ENCODE measurements at regions not wholly inside any gene's neighbourhood (a gene's known extent, or its start where the extent isn't known, plus 50 kb on each side); places are given as distances from the start of the nearest gene placed in this dataset.

DNA sequence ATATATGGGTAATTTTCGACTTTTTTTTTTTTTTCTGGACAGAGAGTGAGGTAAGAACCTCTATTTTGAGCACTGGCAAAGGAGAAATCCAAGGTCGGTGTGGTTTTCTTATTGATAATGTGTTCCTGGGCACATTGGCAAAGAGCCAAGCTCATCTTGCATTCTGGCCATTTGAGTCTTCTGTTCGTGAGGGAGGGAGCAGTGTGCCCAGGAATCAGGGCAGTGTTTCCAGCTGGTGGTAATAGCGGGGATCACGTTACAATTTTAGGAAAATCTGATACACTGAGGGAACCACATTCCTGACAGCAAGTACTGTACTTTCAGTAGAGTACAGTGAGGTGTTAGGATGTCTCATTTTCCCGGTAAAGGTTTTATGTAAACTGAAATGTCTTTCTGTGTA is 442.3 kb upstream of the MAP3K7 start:
- 52 to 57% methylated on average over 6 of the region's 6 CpGs for WGBS, 2 donors
- TF ChIP-seq, protein P1, sequence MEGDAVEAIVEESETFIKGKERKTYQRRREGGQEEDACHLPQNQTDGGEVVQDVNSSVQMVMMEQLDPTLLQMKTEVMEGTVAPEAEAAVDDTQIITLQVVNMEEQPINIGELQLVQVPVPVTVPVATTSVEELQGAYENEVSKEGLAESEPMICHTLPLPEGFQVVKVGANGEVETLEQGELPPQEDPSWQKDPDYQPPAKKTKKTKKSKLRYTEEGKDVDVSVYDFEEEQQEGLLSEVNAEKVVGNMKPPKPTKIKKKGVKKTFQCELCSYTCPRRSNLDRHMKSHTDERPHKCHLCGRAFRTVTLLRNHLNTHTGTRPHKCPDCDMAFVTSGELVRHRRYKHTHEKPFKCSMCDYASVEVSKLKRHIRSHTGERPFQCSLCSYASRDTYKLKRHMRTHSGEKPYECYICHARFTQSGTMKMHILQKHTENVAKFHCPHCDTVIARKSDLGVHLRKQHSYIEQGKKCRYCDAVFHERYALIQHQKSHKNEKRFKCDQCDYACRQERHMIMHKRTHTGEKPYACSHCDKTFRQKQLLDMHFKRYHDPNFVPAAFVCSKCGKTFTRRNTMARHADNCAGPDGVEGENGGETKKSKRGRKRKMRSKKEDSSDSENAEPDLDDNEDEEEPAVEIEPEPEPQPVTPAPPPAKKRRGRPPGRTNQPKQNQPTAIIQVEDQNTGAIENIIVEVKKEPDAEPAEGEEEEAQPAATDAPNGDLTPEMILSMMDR (IDR thresholded peaks at IDR 0.05), result no peak
- no peak for TF ChIP-seq POLR2A (IDR thresholded peaks at IDR 0.05)
- H3K4me1 ChIP-seq, result no peaks in the 10 kb centered on the region
- intact Hi-C loops (cut with DNase I), result no loop called here
- H3K4me3 ChIP-seq (replicated peaks in 1 of 3), result no peak overlapping the region
- no peaks in the 10 kb centered on the region for H3K9me3 ChIP-seq
- H3K27ac ChIP-seq, result no peak overlapping the region
- no peak for DNase-seq
- no peaks in the 10 kb centered on the region for H3K27me3 ChIP-seq
- H3K36me3 ChIP-seq, result no peaks in the 10 kb centered on the region

DNA sequence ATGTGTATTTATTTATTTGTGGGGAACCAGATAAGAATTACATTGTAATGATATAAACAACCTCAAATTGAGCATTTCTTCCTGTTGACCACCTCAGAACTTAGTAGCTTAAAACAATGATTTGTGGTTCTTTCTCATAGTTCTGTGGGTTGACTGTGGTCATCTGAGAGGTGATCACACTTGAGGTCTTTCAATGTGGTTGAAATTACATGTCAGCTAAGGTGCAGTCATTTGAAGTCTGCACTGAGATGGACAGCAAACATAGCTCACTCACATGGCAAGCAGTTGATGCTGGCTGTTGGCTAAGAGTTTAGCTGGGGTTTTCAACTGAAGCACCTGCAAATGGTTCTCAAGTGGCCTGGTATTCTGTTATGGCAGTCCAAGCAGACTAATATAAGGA is 436.7 kb upstream of the MAP3K7 start:
- Histone ChIP-seq H3K36me3 (no peaks in the 10 kb centered on the region), H3K9me3 (no peaks in the 10 kb centered on the region), H3K4me1 (no peaks in the 10 kb centered on the region), H3K4me3 (replicated peaks in 1 of 3) (no peak overlapping the region), H3K27me3 (no peaks in the 10 kb centered on the region), H3K27ac (no peak overlapping the region)
- no peak for DNase-seq
- intact Hi-C loops (cut with DNase I), result no loop called here
- TF ChIP-seq POLR2A (IDR thresholded peaks at IDR 0.05), result no peak
- TF ChIP-seq, protein P1 (IDR thresholded peaks at IDR 0.05), result no peak

DNA sequence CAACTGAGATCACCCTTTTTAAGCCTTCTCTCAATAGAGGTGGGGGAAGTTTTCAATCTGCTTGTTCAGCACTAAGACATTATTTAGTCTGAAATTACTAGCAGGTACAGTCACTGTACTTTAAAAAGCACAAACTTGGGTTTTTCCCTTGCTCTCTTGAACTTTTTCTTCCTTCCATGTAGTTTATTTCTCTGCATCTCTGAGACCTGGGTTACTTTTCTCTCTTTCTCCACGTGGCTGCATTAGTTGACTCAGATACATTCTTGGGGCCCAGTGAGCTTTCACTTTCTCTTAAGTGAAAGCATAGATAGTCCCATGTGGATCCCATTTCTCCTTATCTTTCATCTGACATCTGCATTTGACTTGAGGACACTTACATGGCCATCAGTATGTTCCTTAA is 433.9 kb upstream of the MAP3K7 start:
- TF ChIP-seq, protein P1 (IDR thresholded peaks at IDR 0.05), result no peak
- TF ChIP-seq POLR2A (IDR thresholded peaks at IDR 0.05), result no peak
- 6 to 20% methylated on average over 1 of the region's 1 CpG for WGBS, 2 donors

DNA sequence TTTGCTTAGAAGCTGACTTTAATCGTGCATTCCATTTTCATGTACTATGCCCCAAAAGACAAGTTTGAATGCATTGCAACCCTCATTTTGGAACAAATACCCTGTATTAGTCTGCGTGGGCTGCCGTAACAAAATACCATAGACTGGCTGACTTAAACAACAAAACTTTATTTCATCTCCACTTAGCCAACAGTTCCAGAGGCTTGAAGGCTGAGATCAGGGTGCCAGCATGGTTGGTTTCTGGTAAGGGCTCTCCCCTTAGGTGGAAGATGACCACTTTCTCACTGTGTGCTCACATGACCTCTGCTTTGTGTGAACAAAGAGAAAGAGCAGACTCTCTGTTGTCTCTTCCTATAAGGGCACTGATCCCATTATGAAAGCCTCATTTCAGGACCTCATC is 431.7 kb upstream of the MAP3K7 start:
- Histone ChIP-seq H3K9me3 (no peaks in the 10 kb centered on the region), H3K27ac (no peak overlapping the region), H3K4me3 (replicated peaks in 1 of 3) (no peak overlapping the region), H3K4me1 (no peaks in the 10 kb centered on the region), H3K27me3 (no peaks in the 10 kb centered on the region), H3K36me3 (no peaks in the 10 kb centered on the region)
- intact Hi-C loops (cut with DNase I), result no loop called here
- DNase-seq, result no peak
- TF ChIP-seq POLR2A (IDR thresholded peaks at IDR 0.05), result no peak
- TF ChIP-seq, protein P1 (IDR thresholded peaks at IDR 0.05), result no peak
- 97% methylated on average over 3 of the region's 3 CpGs for WGBS, 2 donors

More for the DNA sequence above, 433.9 kb upstream of the MAP3K7 start:
- Histone ChIP-seq H3K27ac (no peak overlapping the region), H3K4me3 (replicated peaks in 1 of 3) (no peak overlapping the region), H3K4me1 (no peaks in the 10 kb centered on the region), H3K9me3 (no peaks in the 10 kb centered on the region), H3K36me3 (no peaks in the 10 kb centered on the region), H3K27me3 (no peaks in the 10 kb centered on the region)
- no peak for DNase-seq
- intact Hi-C loops (cut with DNase I), result no loop called here

DNA sequence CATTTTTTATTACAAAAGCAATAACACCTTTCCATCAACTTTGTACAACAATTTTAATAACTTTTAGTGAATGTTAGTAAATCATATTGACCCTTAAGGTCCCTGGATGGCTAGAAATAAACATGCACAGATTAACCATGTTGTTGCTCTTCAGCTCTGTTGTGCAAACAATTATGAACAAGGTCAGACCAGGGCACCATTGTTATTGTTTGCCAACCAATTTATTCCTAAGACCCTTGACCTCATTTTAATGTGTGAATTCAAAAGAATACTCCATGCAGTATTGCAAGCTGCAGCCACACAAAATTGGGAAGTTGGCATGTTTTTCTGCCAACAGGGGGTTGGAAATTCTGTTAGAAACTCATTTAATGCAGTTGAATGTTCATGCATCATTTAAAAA is 426.6 kb upstream of the MAP3K7 start:
- Histone ChIP-seq H3K9me3 (no peaks in the 10 kb centered on the region), H3K27ac (no peak overlapping the region), H3K27me3 (no peaks in the 10 kb centered on the region), H3K36me3 (no peaks in the 10 kb centered on the region), H3K4me3 (replicated peaks in 1 of 3) (no peak overlapping the region), H3K4me1 (no peaks in the 10 kb centered on the region)
- TF ChIP-seq, protein P1 (IDR thresholded peaks at IDR 0.05), result no peak
- no peak for TF ChIP-seq POLR2A (IDR thresholded peaks at IDR 0.05)
- intact Hi-C loops (cut with DNase I), result no loop called here
- DNase-seq, result no peak

Measured in thyroid gland (tissue), 4 donors.